Psoas muscle (tissue), 7 donors: ENCODE measurements at regions not wholly inside any gene's neighbourhood (a gene's known extent, or its start where the extent isn't known, plus 50 kb on each side); places are given as distances from the start of the nearest gene placed in this dataset.
"Not testable (repeated sequence)": the region's sequence is repeated elsewhere in the genome, so short reads cannot be mapped to it uniquely, and the experiment has no call there.

Experiments
- ATAC-seq, 4 donors: fragments of 200-7000 bp; cut with Tn5 transposase; one replicate each; pipeline ENCODE4 v1.9.1; 2020; ENCODE audit warnings: moderate library complexity in 3 of 4, mild to moderate bottlenecking in 2 of 4
- DNase-seq, 2 donors: peaks; one replicate each; pipeline ENCODE4 v3.0.0-alpha.2; 2020
- H3K27ac ChIP-seq: fragments of 200-600 bp; one replicate; pipeline ENCODE4 v1.8.0; 2022
- H3K27me3 ChIP-seq, 3 donors: fragments of 200-600 bp in 1 of 3; one replicate each; pipeline versions ENCODE4 v1.6.1 to v1.8.0; 2013 to 2022; ENCODE audit warnings: low read length in 2 of 3, mild to moderate bottlenecking in 2 of 3, moderate library complexity in 1 of 3; ENCODE audit not compliant: insufficient read depth in 3 of 3
- H3K36me3 ChIP-seq, 2 donors: fragments of 200-600 bp in 1 of 2; one replicate each; pipeline versions ENCODE4 v1.6.1 to v1.8.0; 2013 to 2022; ENCODE audit warnings: low read depth in 1 of 2, mild to moderate bottlenecking in 1 of 2, moderate library complexity in 1 of 2; ENCODE audit not compliant: insufficient read depth in 1 of 2
- H3K4me1 ChIP-seq: fragments of 200-600 bp; one replicate; pipeline ENCODE4 v1.8.0; 2022
- H3K4me3 ChIP-seq: fragments of 200-600 bp; one replicate; pipeline ENCODE4 v1.8.0; 2022; ENCODE audit warnings: mild to moderate bottlenecking
- H3K9me3 ChIP-seq: fragments of 200-600 bp; one replicate; pipeline ENCODE4 v1.8.0; 2022
- WGBS, 3 donors: extraction: QIAGEN DNeasy Blood & Tissue Kit; methylation state at CpG; one replicate each; pipeline versions ENCODE4 v1.1.6 to v1.1.7; 2013; 5-methylcytosine and 5-hydroxymethylcytosine counted together
- intact Hi-C, 2 donors: fragments of 100-400 bp; cut with DNase I; formaldehyde crosslinking; loops; one replicate each; pipeline versions ENCODE4 v1.11.0 to v1.14.2; 2022
- TF ChIP-seq, protein P1 (sequence below): fragments of 200-600 bp; IDR thresholded peaks from one replicate; pipeline ENCODE4 v1.8.0; 2022; ENCODE audit warnings: antibody characterized with exemption
- donor health status: healthy with polysubstance abuse.
- donor health status: DM: no; HTN: no; CAD: no; lungs with moderate emphysema.
- donor health status: Bipolar disorder and iron deficiency.
- donor health status: healthy.
- donor health status: DM: yes; HTN: yes; CAD: no.
- donor health status: DM: no; HTN: no; CAD: no.
- donor health status: DM: yes; HTN: yes; CAD: no.

DNA sequence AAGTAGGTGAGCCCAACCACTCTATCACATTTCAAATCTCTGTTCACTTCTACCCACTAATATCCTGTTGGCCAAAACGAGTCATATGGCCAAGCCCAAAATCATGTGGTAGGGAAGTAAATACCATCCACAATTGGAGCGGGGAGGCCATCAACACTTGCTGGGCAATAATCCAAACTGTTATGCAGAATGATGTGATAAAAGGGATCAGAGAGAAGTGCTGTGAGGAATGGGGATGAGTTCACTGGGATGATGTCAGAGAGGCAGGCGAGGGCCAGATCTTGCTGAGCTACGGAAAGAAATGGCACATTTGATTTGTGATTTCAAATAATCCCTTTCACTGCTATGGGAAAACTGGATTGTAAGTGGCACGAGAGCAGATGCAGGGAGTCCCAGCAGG lies 188.4 kb downstream of the NPIPA8 start:
- H3K36me3 ChIP-seq, H3K4me3 ChIP-seq, H3K27ac ChIP-seq, intact Hi-C loops, DNase-seq, ATAC-seq, H3K9me3 ChIP-seq, H3K27me3 ChIP-seq, H3K4me1 ChIP-seq: not testable (repeated sequence)
- WGBS, 3 donors = no CpG with 5 or more reads among the region's 5 CpGs

DNA sequence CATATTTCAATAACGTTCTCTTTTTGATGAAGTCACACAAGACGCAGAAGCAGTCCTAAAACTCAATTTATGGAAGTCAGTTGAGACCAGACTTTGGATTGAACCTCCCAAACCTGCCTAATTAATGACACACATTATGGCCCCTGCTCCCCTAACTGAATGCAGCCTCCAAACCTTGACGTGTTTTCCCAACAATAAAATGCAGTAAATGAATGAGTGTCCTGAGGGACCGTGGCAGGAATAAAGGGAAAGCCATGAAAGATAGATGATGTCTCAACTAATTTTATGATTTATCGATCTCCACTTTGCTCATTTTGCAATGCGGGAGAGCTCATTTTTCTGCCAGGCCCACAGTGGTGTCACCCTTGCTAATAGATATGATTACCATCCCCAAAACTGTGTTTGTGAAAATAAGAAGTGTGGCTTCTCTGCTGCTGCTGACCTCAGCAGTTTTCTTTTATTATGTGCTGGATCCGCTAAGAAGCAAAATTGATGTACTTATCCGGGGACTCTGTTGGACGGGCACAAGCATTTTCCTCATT lies 189.9 kb downstream of the NPIPA8 start:
- H3K4me1 ChIP-seq, H3K27me3 ChIP-seq, H3K4me3 ChIP-seq, H3K36me3 ChIP-seq, intact Hi-C loops, H3K9me3 ChIP-seq, H3K27ac ChIP-seq, DNase-seq, ATAC-seq: not testable (repeated sequence)
- no CpG with 5 or more reads among the region's 9 CpGs for WGBS, 3 donors

DNA sequence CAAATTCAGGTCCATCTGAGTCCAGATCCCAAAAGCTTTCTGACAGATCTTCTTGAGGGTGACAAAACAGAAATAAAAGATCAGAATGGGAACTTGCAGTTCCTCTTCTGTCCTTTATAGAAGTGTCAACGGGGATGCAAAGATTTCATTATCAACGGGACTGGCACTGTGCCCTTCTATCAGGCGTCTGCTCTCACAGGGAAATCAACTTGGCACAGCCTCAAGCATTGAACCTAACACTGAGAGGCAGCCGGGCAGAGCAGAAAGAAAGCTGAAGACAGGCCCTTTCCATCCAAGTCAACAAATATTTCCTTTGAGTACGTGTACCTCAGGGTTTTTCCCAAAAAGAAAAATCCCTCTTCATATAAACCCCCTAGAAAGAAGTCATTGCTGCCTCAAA lies 194.5 kb downstream of the NPIPA8 start:
- H3K27ac ChIP-seq, ATAC-seq, H3K36me3 ChIP-seq, H3K9me3 ChIP-seq, intact Hi-C loops, DNase-seq, H3K27me3 ChIP-seq, H3K4me3 ChIP-seq, H3K4me1 ChIP-seq: not testable (repeated sequence)
- no CpG with 5 or more reads among the region's 5 CpGs for WGBS, 3 donors

GRCh38 chr16:18136288-18136687 lies 200.2 kb downstream of the NPIPA8 start:
- H3K9me3 ChIP-seq, H3K36me3 ChIP-seq, ATAC-seq, H3K4me1 ChIP-seq, intact Hi-C loops, H3K4me3 ChIP-seq, DNase-seq, H3K27ac ChIP-seq, H3K27me3 ChIP-seq: not testable (repeated sequence)
- whole genome bisulfite sequencing, 3 donors = no CpG with 5 or more reads among the region's 1 CpG

DNA sequence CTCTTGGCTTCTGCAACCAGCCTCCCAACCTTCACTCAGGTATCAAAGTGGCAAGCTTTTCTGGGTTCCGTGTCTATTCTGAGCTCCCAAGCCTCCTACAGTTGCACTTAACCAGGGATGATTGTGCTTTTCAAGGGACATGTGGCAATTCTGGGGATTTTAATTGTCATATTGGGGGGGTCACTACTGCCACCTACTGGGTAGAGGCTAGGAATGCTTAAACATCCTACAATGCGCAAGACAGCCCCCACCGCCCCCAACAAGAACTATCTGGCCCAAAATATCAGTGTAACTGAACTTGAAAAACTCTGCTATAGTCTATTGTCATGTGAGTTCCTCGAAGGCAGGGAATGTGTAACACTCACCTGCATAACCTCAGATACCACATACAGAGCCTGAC lies 201.5 kb downstream of the NPIPA8 start:
- H3K27ac ChIP-seq, DNase-seq, intact Hi-C loops, H3K4me1 ChIP-seq, H3K27me3 ChIP-seq, H3K4me3 ChIP-seq, H3K36me3 ChIP-seq, H3K9me3 ChIP-seq: not testable (repeated sequence)
- 56 to 82% (median 59%) methylated on average over 1 of the region's 4 CpGs for WGBS, 3 donors
- peak in 1 of 4 donors; percentile 42 for ATAC-seq

DNA sequence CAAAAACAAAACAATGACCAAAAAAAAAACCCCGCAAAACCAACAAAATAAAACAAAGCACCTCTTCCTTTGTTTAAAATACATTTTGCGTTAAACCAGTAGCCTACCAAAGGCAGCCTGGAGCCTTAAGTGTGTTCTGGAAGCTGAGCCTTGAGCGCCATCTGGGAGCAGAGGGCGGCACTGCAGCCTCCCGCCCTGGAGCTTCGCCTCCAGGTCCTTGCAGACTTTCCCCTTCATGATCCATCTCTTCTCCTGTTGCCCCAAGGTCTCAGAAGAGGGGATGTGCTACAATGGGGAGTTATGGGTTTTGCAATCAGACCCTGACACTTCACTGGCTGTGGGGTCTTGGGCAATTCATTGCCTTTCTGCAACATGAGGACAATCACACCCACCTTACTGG lies 204.9 kb downstream of the NPIPA8 start:
- H3K27me3 ChIP-seq, H3K36me3 ChIP-seq, intact Hi-C loops, H3K4me3 ChIP-seq, H3K9me3 ChIP-seq, H3K27ac ChIP-seq, DNase-seq, H3K4me1 ChIP-seq: not testable (repeated sequence)
- TF ChIP-seq, protein P1, sequence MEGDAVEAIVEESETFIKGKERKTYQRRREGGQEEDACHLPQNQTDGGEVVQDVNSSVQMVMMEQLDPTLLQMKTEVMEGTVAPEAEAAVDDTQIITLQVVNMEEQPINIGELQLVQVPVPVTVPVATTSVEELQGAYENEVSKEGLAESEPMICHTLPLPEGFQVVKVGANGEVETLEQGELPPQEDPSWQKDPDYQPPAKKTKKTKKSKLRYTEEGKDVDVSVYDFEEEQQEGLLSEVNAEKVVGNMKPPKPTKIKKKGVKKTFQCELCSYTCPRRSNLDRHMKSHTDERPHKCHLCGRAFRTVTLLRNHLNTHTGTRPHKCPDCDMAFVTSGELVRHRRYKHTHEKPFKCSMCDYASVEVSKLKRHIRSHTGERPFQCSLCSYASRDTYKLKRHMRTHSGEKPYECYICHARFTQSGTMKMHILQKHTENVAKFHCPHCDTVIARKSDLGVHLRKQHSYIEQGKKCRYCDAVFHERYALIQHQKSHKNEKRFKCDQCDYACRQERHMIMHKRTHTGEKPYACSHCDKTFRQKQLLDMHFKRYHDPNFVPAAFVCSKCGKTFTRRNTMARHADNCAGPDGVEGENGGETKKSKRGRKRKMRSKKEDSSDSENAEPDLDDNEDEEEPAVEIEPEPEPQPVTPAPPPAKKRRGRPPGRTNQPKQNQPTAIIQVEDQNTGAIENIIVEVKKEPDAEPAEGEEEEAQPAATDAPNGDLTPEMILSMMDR = peak; percentile 32
- WGBS, 3 donors = 0 to 14% methylated on average over 1 to 2 of the region's 6 CpGs; no CpG with 5 or more reads in 1 of the 3 donors
- peak; percentile 73 to 94 (median 84) for ATAC-seq

DNA sequence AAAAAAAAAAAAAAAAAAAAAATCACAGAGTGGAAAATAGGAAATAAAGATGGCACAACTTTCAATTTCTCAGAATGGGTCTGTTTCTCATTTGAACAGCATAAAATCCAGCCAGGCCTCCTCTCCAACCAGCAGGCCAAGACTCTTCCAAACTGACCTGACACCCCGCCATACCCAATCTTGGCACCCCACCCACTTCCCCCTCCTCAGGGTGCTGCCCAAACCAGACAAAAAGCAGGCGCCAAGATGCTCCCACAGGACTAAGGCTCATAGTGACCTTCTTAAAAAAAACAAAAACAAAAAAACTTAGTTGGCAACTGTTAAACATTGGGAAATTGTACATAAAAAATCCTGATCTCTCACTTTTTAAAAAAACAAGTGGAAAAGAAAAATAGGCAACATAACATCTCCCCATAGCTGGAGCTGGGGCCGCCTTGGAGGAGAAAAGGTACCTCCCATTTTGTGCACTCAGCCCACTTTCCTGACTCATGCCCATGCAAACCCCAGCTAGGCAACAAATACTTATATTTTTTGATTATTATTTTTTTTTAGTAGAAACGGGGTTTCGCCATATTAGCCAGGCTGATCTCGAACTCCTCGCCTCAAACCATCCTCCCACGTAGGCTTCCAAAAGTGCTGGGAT lies 205.9 kb downstream of the NPIPA8 start:
- H3K4me3 ChIP-seq, H3K4me1 ChIP-seq, H3K27ac ChIP-seq, intact Hi-C loops, H3K9me3 ChIP-seq, H3K36me3 ChIP-seq, H3K27me3 ChIP-seq: not testable (repeated sequence)
- WGBS, 3 donors = 83 to 91% (median 85%) methylated on average over 2 to 6 of the region's 8 CpGs
- ATAC-seq (peak in 2 of 4 donors; percentile 40 to 68), DNase-seq (peak in 1 of 2 donors; percentile 12)

GRCh38 chr16:18127033-18127432 lies 209.5 kb downstream of the NPIPA8 start:
- H3K36me3 ChIP-seq, intact Hi-C loops: not testable (repeated sequence)
- WGBS, 3 donors = 100% methylated on average over 1 of the region's 12 CpGs; no CpG with 5 or more reads in 2 of the 3 donors

GRCh38 chr16:18119092-18119491 lies 217.4 kb downstream of the NPIPA8 start:
- DNase-seq = peak; percentile 11 to 53
- H3K4me3 ChIP-seq, H3K9me3 ChIP-seq, H3K4me1 ChIP-seq, intact Hi-C loops, H3K27ac ChIP-seq, H3K27me3 ChIP-seq, H3K36me3 ChIP-seq: not testable (repeated sequence)
- ATAC-seq = peak; percentile 46 to 84 (median 50)
- 42 to 46% (median 44%) methylated on average over 2 of the region's 4 CpGs for WGBS, 3 donors

More at GRCh38 chr16:18127033-18127432, 209.5 kb downstream of the NPIPA8 start:
- not testable (repeated sequence) for ATAC-seq, H3K4me3 ChIP-seq, H3K27me3 ChIP-seq, H3K27ac ChIP-seq, DNase-seq, H3K9me3 ChIP-seq, H3K4me1 ChIP-seq

DNA sequence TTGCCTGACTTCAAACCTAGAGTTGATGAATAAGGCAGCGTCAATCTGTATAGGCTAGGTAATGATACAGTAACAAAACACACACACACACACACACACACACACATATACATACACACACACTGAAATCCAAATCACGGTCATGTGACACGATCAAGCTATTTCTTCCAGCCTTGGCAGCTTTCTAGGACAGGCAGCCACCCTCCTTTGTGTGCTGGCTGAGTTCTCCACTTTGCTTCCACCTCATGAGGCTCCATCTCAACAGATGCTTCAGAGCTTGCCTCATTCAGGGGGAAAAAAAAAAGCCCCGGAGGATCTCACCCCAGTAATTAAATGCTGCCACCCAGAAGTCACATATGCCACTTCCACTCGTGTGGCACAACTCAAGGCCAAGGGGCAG lies 217.9 kb downstream of the NPIPA8 start:
- 46 to 83% (median 65%) methylated on average over 1 to 4 of the region's 5 CpGs for WGBS, 3 donors

GRCh38 chr16:18118071-18118470 lies 218.5 kb downstream of the NPIPA8 start:
- not testable (repeated sequence) for DNase-seq
- 16 to 21% (median 21%) methylated on average over 8 to 9 of the region's 9 CpGs for WGBS, 3 donors
- ATAC-seq = peak in 2 of 4 donors; percentile 39 to 56

More for the DNA sequence above, 217.9 kb downstream of the NPIPA8 start:
- intact Hi-C loops, H3K4me3 ChIP-seq, DNase-seq, H3K27me3 ChIP-seq, H3K4me1 ChIP-seq, H3K36me3 ChIP-seq, H3K27ac ChIP-seq, H3K9me3 ChIP-seq: not testable (repeated sequence)
- peak; percentile 19 to 63 (median 30) for ATAC-seq

More at GRCh38 chr16:18118071-18118470, 218.5 kb downstream of the NPIPA8 start:
- H3K36me3 ChIP-seq, H3K9me3 ChIP-seq, H3K27ac ChIP-seq, intact Hi-C loops, H3K4me1 ChIP-seq, H3K4me3 ChIP-seq, H3K27me3 ChIP-seq: not testable (repeated sequence)
